GM23338 (cell line): ENCODE measurements at regions not wholly inside any gene's neighbourhood (a gene's known extent, or its start where the extent isn't known, plus 50 kb on each side); places are given as distances from the start of the nearest gene placed in this dataset.

Source experiments
- ATAC-seq: fragments of 200-7000 bp; cut with Tn5 transposase; 3 replicates; pipeline ENCODE4 v1.9.1; 2020
- DNase-seq: peaks from one replicate; pipeline ENCODE4 v3.0.0-alpha.2; 2015; ENCODE audit warnings: low spot score
- H2AFZ ChIP-seq: fragments of 200-600 bp; sonication (generic); 2 replicates; pipeline ENCODE4 v1.8.0; 2016; ENCODE audit warnings: antibody characterized with exemption, mild to moderate bottlenecking, moderate library complexity
- H3F3A ChIP-seq: fragments of 200-600 bp; sonication (generic); replicated peaks from 2 replicates; pipeline ENCODE4 v1.8.0; 2017; ENCODE audit warnings: antibody characterized with exemption, mixed run types, low read depth
- H3K27ac ChIP-seq: fragments of 200-600 bp; sonication (generic); 2 replicates; pipeline ENCODE4 v1.6.1; 2016; ENCODE audit warnings: low read depth
- H3K27me3 ChIP-seq: fragments of 200-600 bp; sonication (generic); 2 replicates; pipeline ENCODE4 v1.8.0; 2016; ENCODE audit warnings: mild to moderate bottlenecking, mixed run types, moderate library complexity; ENCODE audit not compliant: insufficient read depth
- H3K36me3 ChIP-seq: fragments of 200-600 bp; sonication (generic); 2 replicates; pipeline ENCODE4 v1.8.0; 2016; ENCODE audit warnings: mild to moderate bottlenecking; ENCODE audit not compliant: insufficient read depth
- H3K4me1 ChIP-seq: fragments of 200-600 bp; sonication (generic); 2 replicates; pipeline ENCODE4 v1.8.0; 2016; ENCODE audit warnings: mild to moderate bottlenecking, moderate library complexity; ENCODE audit not compliant: insufficient read depth
- H3K4me2 ChIP-seq: fragments of 200-600 bp; sonication (generic); 2 replicates; pipeline ENCODE4 v1.7.1; 2017; ENCODE audit warnings: mixed run types
- H3K4me3 ChIP-seq: fragments of 200-600 bp; sonication (generic); 2 replicates; pipeline ENCODE4 v1.6.1; 2016; ENCODE audit warnings: mixed run types
- H3K79me2 ChIP-seq: fragments of 200-600 bp; sonication (generic); replicated peaks from 2 replicates; pipeline ENCODE4 v1.8.0; 2017; ENCODE audit warnings: mild to moderate bottlenecking; ENCODE audit not compliant: insufficient read depth
- H3K9me2 ChIP-seq: fragments of 200-600 bp; sonication (generic); 2 replicates; pipeline ENCODE4 v1.8.0; 2017; ENCODE audit not compliant: insufficient read depth
- H4K20me1 ChIP-seq: fragments of 200-600 bp; sonication (generic); replicated peaks from 2 replicates; pipeline ENCODE4 v1.8.0; 2017; ENCODE audit warnings: mild to moderate bottlenecking; ENCODE audit not compliant: insufficient read depth
- H3K27ac Mint-ChIP-seq: 2 replicates; pipeline ENCODE4 v1.8.0; 2020; ENCODE audit warnings: inconsistent platforms, mild to moderate bottlenecking, moderate library complexity, mixed read lengths
- H3K27me3 Mint-ChIP-seq: 3 replicates; pipeline ENCODE4 v1.8.0; 2022; ENCODE audit warnings: low read depth, mild to moderate bottlenecking, moderate library complexity, mixed read lengths, inconsistent platforms; ENCODE audit not compliant: insufficient read depth, poor library complexity
- H3K36me3 Mint-ChIP-seq: 3 replicates; pipeline ENCODE4 v1.8.0; 2021; ENCODE audit warnings: low read depth, mild to moderate bottlenecking, inconsistent platforms, moderate library complexity, mixed read lengths
- H3K4me1 Mint-ChIP-seq: 3 replicates; pipeline ENCODE4 v1.8.0; 2020; ENCODE audit warnings: mild to moderate bottlenecking, inconsistent platforms, mixed read lengths
- H3K4me3 Mint-ChIP-seq: 3 replicates; pipeline ENCODE4 v1.8.0; 2021; ENCODE audit warnings: moderate library complexity, mild to moderate bottlenecking, inconsistent platforms, mixed read lengths
- H3K9me3 Mint-ChIP-seq: 3 replicates; pipeline ENCODE4 v1.8.0; 2020; ENCODE audit warnings: moderate library complexity, mild to moderate bottlenecking, inconsistent platforms, mixed read lengths
- CREB1 ChIP-seq: fragments of 250-450 bp; sonication (Bioruptor Pico); IDR thresholded peaks from 2 replicates; pipeline ENCODE4 v1.5.0; 2020; ENCODE audit warnings: low read depth, mild to moderate bottlenecking, moderate library complexity
- EZH2 ChIP-seq: fragments of 200-600 bp; sonication (generic); IDR thresholded peaks from one replicate; pipeline ENCODE4 v1.8.0; 2017; ENCODE audit warnings: antibody characterized with exemption, mild to moderate bottlenecking, low read depth; ENCODE audit not compliant: unreplicated experiment
- JUNB ChIP-seq: IDR thresholded peaks from one replicate; pipeline ENCODE4 v1.6.1; 2016; ENCODE audit warnings: antibody characterized with exemption; ENCODE audit not compliant: unreplicated experiment
- POLR2AphosphoS5 ChIP-seq: IDR thresholded peaks from 2 replicates; pipeline ENCODE4 v1.6.1; 2016; ENCODE audit warnings: antibody characterized with exemption, low read depth
- STAT1 ChIP-seq: IDR thresholded peaks from one replicate; pipeline ENCODE4 v1.6.1; 2016; ENCODE audit warnings: antibody characterized with exemption; ENCODE audit not compliant: unreplicated experiment
- ZNF114 ChIP-seq: fragments of 250-450 bp; sonication (Bioruptor Pico); IDR thresholded peaks from 2 replicates; pipeline ENCODE4 v1.5.0; 2020; ENCODE audit warnings: mild to moderate bottlenecking, moderate library complexity
- TF ChIP-seq, protein P1 (sequence below): IDR thresholded peaks from 2 replicates; pipeline ENCODE4 v1.6.1; 2016; ENCODE audit warnings: antibody characterized with exemption
- TF ChIP-seq, protein P2 (sequence below), 2 experiments: fragments of 200-600 bp in 1 of 2; sonication (generic) in 1 of 2; conservative IDR thresholded peaks; 2 replicates each; pipeline versions ENCODE4 v1.5.1 to v1.6.1; 2016 to 2017; ENCODE audit warnings: antibody characterized with exemption in 2 of 2, low read depth in 2 of 2, mild to moderate bottlenecking in 2 of 2, moderate library complexity in 1 of 2

DNA sequence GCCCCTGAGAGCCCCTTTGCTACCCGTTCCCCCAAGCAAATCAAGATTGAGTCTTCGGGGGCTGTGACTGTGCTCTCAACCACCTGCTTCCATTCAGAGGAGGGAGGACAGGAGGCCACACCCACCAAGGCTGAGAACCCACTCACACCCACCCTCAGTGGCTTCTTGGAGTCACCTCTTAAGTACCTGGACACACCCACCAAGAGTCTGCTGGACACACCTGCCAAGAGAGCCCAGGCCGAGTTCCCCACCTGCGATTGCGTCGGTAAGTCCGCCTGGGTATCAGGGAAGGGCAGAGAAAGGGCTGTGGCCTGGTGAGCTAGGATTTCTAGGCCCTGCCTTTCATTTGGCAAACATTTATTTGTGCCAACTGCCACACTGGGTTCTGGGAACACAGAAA lies 63.4 kb downstream of the TET3 start:
- TF ChIP-seq STAT1 (no peak), ZNF114 (CRISPR knock-in tag) (no peak), POLR2AphosphoS5 (no peak)
- TF ChIP-seq, protein P1, sequence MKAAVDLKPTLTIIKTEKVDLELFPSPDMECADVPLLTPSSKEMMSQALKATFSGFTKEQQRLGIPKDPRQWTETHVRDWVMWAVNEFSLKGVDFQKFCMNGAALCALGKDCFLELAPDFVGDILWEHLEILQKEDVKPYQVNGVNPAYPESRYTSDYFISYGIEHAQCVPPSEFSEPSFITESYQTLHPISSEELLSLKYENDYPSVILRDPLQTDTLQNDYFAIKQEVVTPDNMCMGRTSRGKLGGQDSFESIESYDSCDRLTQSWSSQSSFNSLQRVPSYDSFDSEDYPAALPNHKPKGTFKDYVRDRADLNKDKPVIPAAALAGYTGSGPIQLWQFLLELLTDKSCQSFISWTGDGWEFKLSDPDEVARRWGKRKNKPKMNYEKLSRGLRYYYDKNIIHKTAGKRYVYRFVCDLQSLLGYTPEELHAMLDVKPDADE = no peak
- Histone ChIP-seq H3K36me3 (no peaks in the 10 kb centered on the region), H3F3A (no peaks in the 10 kb centered on the region), H3K27ac (no peak overlapping the region), H3K79me2 (peaks cover 33% of the 10 kb centered on the region), H3K27me3 (no peaks in the 10 kb centered on the region), H2AFZ (no peak overlapping the region), H4K20me1 (peaks cover 21% of the 10 kb centered on the region), H3K4me2 (no peak overlapping the region), H3K4me3 (no peak overlapping the region), H3K4me1 (peaks cover 10% of the 10 kb centered on the region), H3K9me2 (no peaks in the 10 kb centered on the region)
- H3K27ac Mint-ChIP-seq = no peak overlapping the region
- H3K36me3 Mint-ChIP-seq = peaks cover 9% of the 10 kb centered on the region
- H3K27me3 Mint-ChIP-seq = peaks cover 6% of the 10 kb centered on the region
- H3K4me1 Mint-ChIP-seq = peaks cover 13% of the 10 kb centered on the region
- H3K4me3 Mint-ChIP-seq = no peak overlapping the region
- ATAC-seq (no peak), DNase-seq (no peak)
- H3K9me3 Mint-ChIP-seq = no peaks in the 10 kb centered on the region

DNA sequence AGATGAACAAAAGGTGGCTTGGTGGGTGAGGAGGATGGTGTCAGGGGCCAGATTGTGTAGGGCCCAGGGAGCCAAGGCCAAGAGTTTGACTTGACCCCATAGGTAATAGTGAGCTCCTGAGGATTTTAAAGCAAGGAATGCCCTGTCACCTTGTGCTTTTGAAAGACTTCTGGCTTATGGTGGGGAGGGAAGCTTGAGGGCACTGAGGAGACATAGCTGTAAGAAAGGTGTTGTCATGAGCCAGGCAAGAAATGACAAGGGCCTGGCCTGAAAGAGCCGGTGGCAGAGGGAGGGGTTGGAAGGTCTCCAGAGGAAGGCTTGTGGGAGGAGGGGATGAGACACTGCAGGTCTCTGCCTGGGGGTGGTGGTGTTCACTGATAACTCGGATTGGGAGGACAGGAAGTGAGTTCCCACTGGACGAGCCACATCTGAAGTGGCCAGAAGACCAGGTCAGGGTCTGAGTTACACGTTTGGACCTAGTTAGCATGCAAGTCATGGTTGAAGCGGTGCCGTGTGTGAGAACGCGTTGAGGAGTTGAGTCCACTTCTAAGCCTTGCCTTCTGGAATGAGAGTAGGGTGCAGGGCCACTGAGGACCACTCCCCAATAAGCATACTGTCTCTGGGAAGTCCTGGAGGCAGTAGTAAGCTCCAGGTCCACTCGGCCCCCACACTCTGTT lies 64.3 kb downstream of the TET3 start:
- H3K4me1 ChIP-seq = peaks cover 12% of the 10 kb centered on the region
- peak overlapping the region; percentile 76; the same call in 1 of the 2 replicates for H3K27ac ChIP-seq
- no peaks in the 10 kb centered on the region for H3K9me2 ChIP-seq
- H2AFZ ChIP-seq = no peak overlapping the region
- no peaks in the 10 kb centered on the region for H3F3A ChIP-seq
- DNase-seq = no peak
- H3K79me2 ChIP-seq = peaks cover 32% of the 10 kb centered on the region
- Mint-ChIP-seq H3K27me3 (peaks cover 6% of the 10 kb centered on the region), H3K9me3 (no peaks in the 10 kb centered on the region), H3K4me3 (no peak overlapping the region), H3K27ac (no peak overlapping the region), H3K36me3 (peaks cover 9% of the 10 kb centered on the region), H3K4me1 (peaks cover 17% of the 10 kb centered on the region)
- no peak for ATAC-seq
- H3K4me3 ChIP-seq = no peak overlapping the region
- TF ChIP-seq CREB1 (CRISPR knock-in tag) = no peak
- H3K4me2 ChIP-seq = no peak overlapping the region
- no peaks in the 10 kb centered on the region for H3K36me3 ChIP-seq
- peaks cover 21% of the 10 kb centered on the region for H4K20me1 ChIP-seq
- no peaks in the 10 kb centered on the region for H3K27me3 ChIP-seq

DNA sequence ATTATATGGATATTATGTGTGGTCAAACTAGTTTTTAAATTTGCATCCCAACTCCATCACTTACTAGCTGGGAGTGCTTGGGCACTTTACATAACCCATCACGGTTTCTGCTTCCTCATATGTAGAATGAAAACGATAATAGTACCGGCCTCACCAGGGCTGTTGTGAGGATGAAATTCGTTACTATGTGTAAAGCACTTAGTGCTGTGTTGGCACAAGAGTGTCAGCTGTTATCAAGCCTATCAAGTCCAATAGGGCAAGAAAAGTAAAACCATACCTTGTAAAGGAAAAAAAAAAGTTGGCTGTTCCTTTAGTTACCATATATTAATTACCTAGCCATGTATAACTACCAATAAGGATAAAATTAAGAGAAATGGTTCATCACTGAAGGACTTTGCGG lies 65.4 kb downstream of the TET3 start:
- no peak overlapping the region for H3K4me3 Mint-ChIP-seq
- Histone ChIP-seq H3K36me3 (no peaks in the 10 kb centered on the region), H3K4me3 (no peak overlapping the region), H2AFZ (no peak overlapping the region), H3K27ac (no peak overlapping the region), H3K4me1 (peaks cover 12% of the 10 kb centered on the region), H3K9me2 (no peaks in the 10 kb centered on the region), H4K20me1 (peaks cover 18% of the 10 kb centered on the region), H3K4me2 (no peak overlapping the region), H3K27me3 (no peaks in the 10 kb centered on the region), H3F3A (no peaks in the 10 kb centered on the region), H3K79me2 (peaks cover 30% of the 10 kb centered on the region)
- H3K27me3 Mint-ChIP-seq = peaks cover 6% of the 10 kb centered on the region
- peaks cover 9% of the 10 kb centered on the region for H3K36me3 Mint-ChIP-seq
- no peak overlapping the region for H3K27ac Mint-ChIP-seq
- H3K9me3 Mint-ChIP-seq = no peaks in the 10 kb centered on the region
- peaks cover 23% of the 10 kb centered on the region for H3K4me1 Mint-ChIP-seq
- ATAC-seq = no peak
- no peak for DNase-seq
- TF ChIP-seq ZNF114 (CRISPR knock-in tag) (no peak), POLR2AphosphoS5 (no peak), EZH2 (no peak), STAT1 (no peak), JUNB (no peak)
- TF ChIP-seq, protein P1 = no peak
- TF ChIP-seq, protein P2, sequence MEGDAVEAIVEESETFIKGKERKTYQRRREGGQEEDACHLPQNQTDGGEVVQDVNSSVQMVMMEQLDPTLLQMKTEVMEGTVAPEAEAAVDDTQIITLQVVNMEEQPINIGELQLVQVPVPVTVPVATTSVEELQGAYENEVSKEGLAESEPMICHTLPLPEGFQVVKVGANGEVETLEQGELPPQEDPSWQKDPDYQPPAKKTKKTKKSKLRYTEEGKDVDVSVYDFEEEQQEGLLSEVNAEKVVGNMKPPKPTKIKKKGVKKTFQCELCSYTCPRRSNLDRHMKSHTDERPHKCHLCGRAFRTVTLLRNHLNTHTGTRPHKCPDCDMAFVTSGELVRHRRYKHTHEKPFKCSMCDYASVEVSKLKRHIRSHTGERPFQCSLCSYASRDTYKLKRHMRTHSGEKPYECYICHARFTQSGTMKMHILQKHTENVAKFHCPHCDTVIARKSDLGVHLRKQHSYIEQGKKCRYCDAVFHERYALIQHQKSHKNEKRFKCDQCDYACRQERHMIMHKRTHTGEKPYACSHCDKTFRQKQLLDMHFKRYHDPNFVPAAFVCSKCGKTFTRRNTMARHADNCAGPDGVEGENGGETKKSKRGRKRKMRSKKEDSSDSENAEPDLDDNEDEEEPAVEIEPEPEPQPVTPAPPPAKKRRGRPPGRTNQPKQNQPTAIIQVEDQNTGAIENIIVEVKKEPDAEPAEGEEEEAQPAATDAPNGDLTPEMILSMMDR (conservative IDR thresholded peaks at IDR 0.05; ENCODE audit: low read depth in 2 of 2) = no peak
